ENCODE measurements at regions not wholly inside any gene's neighbourhood (a gene's known extent, or its start where the extent isn't known, plus 50 kb on each side); places are given as distances from the start of the nearest gene placed in this dataset.

DNA sequence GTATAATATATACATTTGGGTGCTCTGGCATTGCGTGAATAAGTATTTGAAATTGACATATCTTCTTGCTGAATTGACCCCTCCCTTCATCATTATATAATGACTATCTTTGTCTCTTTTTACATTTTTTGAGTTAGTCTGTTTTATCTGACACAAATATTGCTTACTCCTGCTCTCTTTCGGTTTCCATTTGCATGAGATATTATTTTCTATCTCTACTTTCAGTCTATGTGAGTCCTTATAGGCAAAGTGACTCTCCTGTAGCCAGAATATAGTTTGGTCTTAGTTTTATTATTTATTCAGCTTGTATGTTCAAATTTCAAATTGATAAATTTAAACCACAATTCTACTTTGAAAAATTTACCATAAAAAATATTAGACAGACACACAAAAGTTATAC, 491.0 kb downstream of the NAV3 start:
- Histone ChIP-seq H3K4me3 (replicated peaks in 1 of 3) (no peak overlapping the region), H3K36me3 (no peaks in the 10 kb centered on the region), H3K27ac (no peak overlapping the region), H3K9me3 (no peaks in the 10 kb centered on the region), H3K27me3 (no peaks in the 10 kb centered on the region), H3K4me1 (no peaks in the 10 kb centered on the region)
- 92% methylated on average over 2 of the region's 2 CpGs for WGBS, 2 donors
- TF ChIP-seq, protein P1, sequence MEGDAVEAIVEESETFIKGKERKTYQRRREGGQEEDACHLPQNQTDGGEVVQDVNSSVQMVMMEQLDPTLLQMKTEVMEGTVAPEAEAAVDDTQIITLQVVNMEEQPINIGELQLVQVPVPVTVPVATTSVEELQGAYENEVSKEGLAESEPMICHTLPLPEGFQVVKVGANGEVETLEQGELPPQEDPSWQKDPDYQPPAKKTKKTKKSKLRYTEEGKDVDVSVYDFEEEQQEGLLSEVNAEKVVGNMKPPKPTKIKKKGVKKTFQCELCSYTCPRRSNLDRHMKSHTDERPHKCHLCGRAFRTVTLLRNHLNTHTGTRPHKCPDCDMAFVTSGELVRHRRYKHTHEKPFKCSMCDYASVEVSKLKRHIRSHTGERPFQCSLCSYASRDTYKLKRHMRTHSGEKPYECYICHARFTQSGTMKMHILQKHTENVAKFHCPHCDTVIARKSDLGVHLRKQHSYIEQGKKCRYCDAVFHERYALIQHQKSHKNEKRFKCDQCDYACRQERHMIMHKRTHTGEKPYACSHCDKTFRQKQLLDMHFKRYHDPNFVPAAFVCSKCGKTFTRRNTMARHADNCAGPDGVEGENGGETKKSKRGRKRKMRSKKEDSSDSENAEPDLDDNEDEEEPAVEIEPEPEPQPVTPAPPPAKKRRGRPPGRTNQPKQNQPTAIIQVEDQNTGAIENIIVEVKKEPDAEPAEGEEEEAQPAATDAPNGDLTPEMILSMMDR (IDR thresholded peaks at IDR 0.05), result no peak
- no peak for TF ChIP-seq POLR2A (IDR thresholded peaks at IDR 0.05)
- intact Hi-C loops (cut with DNase I), result no loop called here
- no peak for DNase-seq

DNA sequence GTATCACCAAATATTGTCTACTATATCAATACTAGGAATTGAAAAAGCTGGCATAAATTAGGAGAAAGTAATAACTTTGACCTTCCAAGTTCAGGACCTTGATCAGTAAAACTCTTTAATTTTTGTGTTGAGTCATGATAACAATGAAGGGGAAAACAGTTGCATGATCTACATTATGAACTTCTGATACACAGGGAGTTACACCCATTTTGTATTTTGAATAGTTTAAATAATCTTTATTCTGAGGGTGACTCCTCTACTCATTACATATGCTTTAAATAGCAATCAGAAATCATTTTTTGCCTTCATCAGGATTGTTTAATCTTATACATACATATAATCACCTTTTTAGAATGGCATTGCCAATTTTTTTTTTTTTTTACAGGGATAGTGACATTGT, 492.5 kb downstream of the NAV3 start:
- Histone ChIP-seq H3K4me3 (replicated peaks in 1 of 3) (no peak overlapping the region), H3K36me3 (no peaks in the 10 kb centered on the region), H3K9me3 (no peaks in the 10 kb centered on the region), H3K27me3 (no peaks in the 10 kb centered on the region), H3K27ac (no peak overlapping the region), H3K4me1 (no peaks in the 10 kb centered on the region)
- intact Hi-C loops (cut with DNase I), result no loop called here
- TF ChIP-seq, protein P1 (IDR thresholded peaks at IDR 0.05), result no peak
- TF ChIP-seq POLR2A (IDR thresholded peaks at IDR 0.05), result no peak
- no peak for DNase-seq

DNA sequence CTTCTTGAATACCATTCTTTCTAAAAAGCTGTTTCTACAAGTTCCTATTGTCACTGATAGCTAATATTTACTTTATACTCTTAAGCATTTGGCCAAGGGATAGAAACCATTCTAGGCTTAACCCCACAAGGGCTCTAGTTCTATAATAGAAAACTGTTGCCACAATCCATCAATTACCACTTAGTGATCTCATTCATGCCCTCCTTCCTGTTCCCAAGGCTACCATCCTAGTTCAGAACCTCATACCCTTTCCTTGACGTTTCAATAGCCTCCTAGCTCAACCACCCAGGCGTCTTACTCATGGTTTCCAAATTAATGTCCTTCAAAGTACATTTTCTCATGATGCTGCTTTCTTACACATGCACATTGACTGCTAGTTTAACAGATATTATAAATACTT, 493.5 kb downstream of the NAV3 start:
- no peaks in the 10 kb centered on the region for H3K36me3 ChIP-seq
- TF ChIP-seq POLR2A (IDR thresholded peaks at IDR 0.05), result no peak
- TF ChIP-seq, protein P1 (IDR thresholded peaks at IDR 0.05), result no peak
- intact Hi-C loops (cut with DNase I), result no loop called here
- DNase-seq, result no peak
- H3K9me3 ChIP-seq, result no peaks in the 10 kb centered on the region
- no peaks in the 10 kb centered on the region for H3K4me1 ChIP-seq
- H3K4me3 ChIP-seq (replicated peaks in 1 of 3), result no peak overlapping the region
- no peaks in the 10 kb centered on the region for H3K27me3 ChIP-seq
- H3K27ac ChIP-seq, result no peak overlapping the region
- 57 to 59% methylated on average over 2 of the region's 2 CpGs for WGBS, 2 donors

DNA sequence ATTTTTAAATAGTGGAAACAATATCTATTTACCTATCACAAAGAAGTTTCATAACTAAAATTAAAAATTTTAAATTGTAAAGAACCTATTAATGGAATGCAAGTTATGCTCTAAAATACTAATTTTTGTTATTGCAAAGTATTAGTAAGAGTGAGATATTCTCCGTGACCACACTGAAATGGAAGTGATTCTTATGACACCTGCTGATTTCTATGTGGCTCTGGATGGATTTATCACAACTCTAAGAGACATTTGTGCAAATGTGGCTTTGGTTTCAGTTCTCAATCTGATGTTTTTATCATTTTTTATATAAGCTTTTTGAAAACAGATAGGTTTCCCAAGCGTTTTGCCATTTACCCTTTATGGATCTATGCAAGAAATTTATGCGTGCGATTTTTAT, 497.8 kb downstream of the NAV3 start:
- Histone ChIP-seq H3K9me3 (no peaks in the 10 kb centered on the region), H3K36me3 (no peaks in the 10 kb centered on the region), H3K27me3 (no peaks in the 10 kb centered on the region), H3K27ac (no peak overlapping the region), H3K4me3 (replicated peaks in 1 of 3) (no peak overlapping the region), H3K4me1 (no peaks in the 10 kb centered on the region)
- intact Hi-C loops (cut with DNase I), result no loop called here
- WGBS, 2 donors, result 85 to 90% methylated on average over 4 of the region's 4 CpGs
- no peak for TF ChIP-seq POLR2A (IDR thresholded peaks at IDR 0.05)
- TF ChIP-seq, protein P1 (IDR thresholded peaks at IDR 0.05), result no peak
- no peak for DNase-seq

DNA sequence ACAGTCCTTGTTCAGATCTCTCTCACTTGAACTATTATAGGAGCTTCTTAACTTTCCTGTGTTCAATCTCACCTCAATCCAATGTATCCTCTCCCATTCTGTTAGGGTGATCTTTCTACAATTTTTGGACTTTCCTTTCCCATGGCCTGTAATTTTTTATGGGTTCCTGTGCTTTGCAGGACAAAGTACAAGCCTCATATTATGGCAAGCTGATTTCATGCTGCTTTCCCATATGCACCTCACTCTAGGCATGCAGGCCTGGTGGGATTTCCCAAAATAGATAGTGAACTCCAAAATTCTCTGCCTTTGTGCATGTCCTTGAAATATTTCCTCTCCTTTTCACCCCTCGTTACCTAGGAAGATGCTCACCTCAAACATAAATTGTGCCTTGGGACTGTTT, 499.4 kb downstream of the NAV3 start:
- H3K36me3 ChIP-seq, result no peaks in the 10 kb centered on the region
- H3K27ac ChIP-seq, result no peak overlapping the region
- TF ChIP-seq, protein P1 (IDR thresholded peaks at IDR 0.05), result no peak
- TF ChIP-seq POLR2A (IDR thresholded peaks at IDR 0.05), result no peak
- 81 to 94% methylated on average over 1 of the region's 1 CpG for WGBS, 2 donors
- H3K27me3 ChIP-seq, result no peaks in the 10 kb centered on the region
- no peak for DNase-seq
- H3K4me1 ChIP-seq, result no peaks in the 10 kb centered on the region
- intact Hi-C loops (cut with DNase I), result no loop called here
- no peak overlapping the region for H3K4me3 ChIP-seq (replicated peaks in 1 of 3)
- H3K9me3 ChIP-seq, result no peaks in the 10 kb centered on the region

All from thyroid gland (tissue), 4 donors.